ENCODE measurements at regions not wholly inside any gene's neighbourhood (a gene's known extent, or its start where the extent isn't known, plus 50 kb on each side); places are given as distances from the start of the nearest gene placed in this dataset.
"Not testable (repeated sequence)": the region's sequence is repeated elsewhere in the genome, so short reads cannot be mapped to it uniquely, and the experiment has no call there.

GRCh38 chr13:81001828-81002385 lies 661.0 kb upstream of the SPRY2 start:
- no peaks in the 10 kb centered on the region for H3F3A ChIP-seq (ENCODE audit: insufficient read depth, low read length, poor library complexity, severe bottlenecking)
- no peak overlapping the region for H3K27ac ChIP-seq (ENCODE audit: low read length)
- no peaks in the 10 kb centered on the region for H4K20me1 ChIP-seq (ENCODE audit: insufficient read depth)
- H3K4me3 ChIP-seq (ENCODE audit: low read length) = no peak overlapping the region
- no peak overlapping the region for H3K9ac ChIP-seq (ENCODE audit: low read length)
- H3K36me3 ChIP-seq (ENCODE audit: insufficient read depth, low read length) = no peaks in the 10 kb centered on the region
- no peak overlapping the region for H3K4me2 ChIP-seq (ENCODE audit: low read length)
- H3K9me3 ChIP-seq (ENCODE audit: low read length) = peaks cover 5% of the 10 kb centered on the region
- no peaks in the 10 kb centered on the region for H3K27me3 ChIP-seq (ENCODE audit: insufficient read depth, low read depth, low read length)
- TF ChIP-seq RAD21 (conservative IDR thresholded peaks at IDR 0.05) (no peak), CTCF (IDR thresholded peaks at IDR 0.05; ENCODE audit: poor library complexity, severe bottlenecking) (no peak), EZH2 (IDR thresholded peaks at IDR 0.05; ENCODE audit: borderline replicate concordance, insufficient read depth, low read length, poor library complexity, severe bottlenecking) (no peak), REST (IDR thresholded peaks at IDR 0.05; ENCODE audit: borderline replicate concordance) (no peak), POLR2AphosphoS5 (IDR thresholded peaks at IDR 0.05) (no peak), MXI1 (conservative IDR thresholded peaks at IDR 0.05; ENCODE audit: poor library complexity, severe bottlenecking) (no peak), EP300 (conservative IDR thresholded peaks at IDR 0.05; ENCODE audit: poor library complexity, severe bottlenecking) (no peak), SMC3 (conservative IDR thresholded peaks at IDR 0.05; ENCODE audit: poor library complexity) (no peak), TAF1 (IDR thresholded peaks at IDR 0.05; ENCODE audit: low read depth) (no peak)
- no peaks in the 10 kb centered on the region for H3K9me2 ChIP-seq (ENCODE audit: insufficient read depth, low read length)
- no peaks in the 10 kb centered on the region for H3K79me2 ChIP-seq (replicated peaks; ENCODE audit: insufficient read depth, low read length)
- H2AFZ ChIP-seq (ENCODE audit: low read depth, low read length) = no peak overlapping the region

- not testable (repeated sequence) for H3K4me2 ChIP-seq (ENCODE audit: low read length); H4K20me1 ChIP-seq (ENCODE audit: insufficient read depth); H3K9me2 ChIP-seq (ENCODE audit: insufficient read depth, low read length); H3K27me3 ChIP-seq (ENCODE audit: insufficient read depth, low read depth, low read length); H3K9me3 ChIP-seq (ENCODE audit: low read length); H3F3A ChIP-seq (ENCODE audit: insufficient read depth, low read length, poor library complexity, severe bottlenecking); H2AFZ ChIP-seq (ENCODE audit: low read depth, low read length); H3K4me3 ChIP-seq (ENCODE audit: low read length); H3K9ac ChIP-seq (ENCODE audit: low read length); H3K36me3 ChIP-seq (ENCODE audit: insufficient read depth, low read length); H3K27ac ChIP-seq (ENCODE audit: low read length); H3K79me2 ChIP-seq (replicated peaks; ENCODE audit: insufficient read depth, low read length)
Observed at GRCh38 chr13:80998603-80999002, 657.7 kb upstream of the SPRY2 start.

GRCh38 chr13:80989747-80990146 lies 648.8 kb upstream of the SPRY2 start:
- Histone ChIP-seq H3K4me2 (ENCODE audit: low read length) (no peak overlapping the region), H3F3A (ENCODE audit: insufficient read depth, low read length, poor library complexity, severe bottlenecking) (no peaks in the 10 kb centered on the region), H4K20me1 (ENCODE audit: insufficient read depth) (no peaks in the 10 kb centered on the region), H3K9me2 (ENCODE audit: insufficient read depth, low read length) (no peaks in the 10 kb centered on the region), H3K36me3 (ENCODE audit: insufficient read depth, low read length) (no peaks in the 10 kb centered on the region), H3K27ac (ENCODE audit: low read length) (no peak overlapping the region), H2AFZ (ENCODE audit: low read depth, low read length) (no peak overlapping the region), H3K4me3 (ENCODE audit: low read length) (no peak overlapping the region), H3K27me3 (ENCODE audit: insufficient read depth, low read depth, low read length) (peaks cover 3% of the 10 kb centered on the region), H3K9ac (ENCODE audit: low read length) (no peak overlapping the region), H3K9me3 (ENCODE audit: low read length) (peaks cover 4% of the 10 kb centered on the region), H3K79me2 (replicated peaks; ENCODE audit: insufficient read depth, low read length) (no peaks in the 10 kb centered on the region)
- TF ChIP-seq CTCF (IDR thresholded peaks at IDR 0.05; ENCODE audit: poor library complexity, severe bottlenecking) (no peak), REST (IDR thresholded peaks at IDR 0.05; ENCODE audit: borderline replicate concordance) (no peak)
